ENCODE measurements at regions not wholly inside any gene's neighbourhood (a gene's known extent, or its start where the extent isn't known, plus 50 kb on each side); places are given as distances from the start of the nearest gene placed in this dataset.

- Histone ChIP-seq H3K4me1 (ENCODE audit: control insufficient read depth, insufficient read depth, low read length) (no peaks in the 10 kb centered on the region), H3K27me3 (ENCODE audit: control insufficient read depth, insufficient read depth, low read length) (no peaks in the 10 kb centered on the region), H3K9ac (ENCODE audit: low read length) (no peak overlapping the region), H3K36me3 (ENCODE audit: control insufficient read depth, insufficient read depth, low read length) (no peaks in the 10 kb centered on the region), H3K27ac (ENCODE audit: low read depth, low read length) (no peak overlapping the region), H3K4me3 (ENCODE audit: low read length) (no peak overlapping the region)
Measured at GRCh38 chr22:44404341-44405020, 91.7 kb upstream of the SHISAL1 start.

- no peaks in the 10 kb centered on the region for H3K4me1 ChIP-seq (ENCODE audit: control insufficient read depth, insufficient read depth, low read length)
- no peak overlapping the region for H3K9ac ChIP-seq (ENCODE audit: low read length)
- no peaks in the 10 kb centered on the region for H3K27me3 ChIP-seq (ENCODE audit: control insufficient read depth, insufficient read depth, low read length)
- no peak overlapping the region for H3K27ac ChIP-seq (ENCODE audit: low read depth, low read length)
- H3K36me3 ChIP-seq (ENCODE audit: control insufficient read depth, insufficient read depth, low read length): no peaks in the 10 kb centered on the region
- H3K4me3 ChIP-seq (ENCODE audit: low read length): no peak overlapping the region
Measured at GRCh38 chr22:44403602-44404329, 91.0 kb upstream of the SHISAL1 start.

GRCh38 chr22:44403166-44403565 lies 90.4 kb upstream of the SHISAL1 start:
- Histone ChIP-seq H3K27me3 (ENCODE audit: control insufficient read depth, insufficient read depth, low read length) (no peaks in the 10 kb centered on the region), H3K4me1 (ENCODE audit: control insufficient read depth, insufficient read depth, low read length) (no peaks in the 10 kb centered on the region), H3K9ac (ENCODE audit: low read length) (no peak overlapping the region), H3K27ac (ENCODE audit: low read depth, low read length) (no peak overlapping the region), H3K36me3 (ENCODE audit: control insufficient read depth, insufficient read depth, low read length) (no peaks in the 10 kb centered on the region), H3K4me3 (ENCODE audit: low read length) (no peak overlapping the region)

- Histone ChIP-seq H3K9ac (ENCODE audit: low read length) (no peak overlapping the region), H3K27me3 (ENCODE audit: control insufficient read depth, insufficient read depth, low read length) (no peaks in the 10 kb centered on the region), H3K27ac (ENCODE audit: low read depth, low read length) (no peak overlapping the region), H3K4me1 (ENCODE audit: control insufficient read depth, insufficient read depth, low read length) (no peaks in the 10 kb centered on the region), H3K4me3 (ENCODE audit: low read length) (no peak overlapping the region), H3K36me3 (ENCODE audit: control insufficient read depth, insufficient read depth, low read length) (no peaks in the 10 kb centered on the region)
Measured at GRCh38 chr22:44402196-44403111, 89.7 kb upstream of the SHISAL1 start.

- Histone ChIP-seq H3K9ac (ENCODE audit: low read length) (no peak overlapping the region), H3K4me3 (ENCODE audit: low read length) (no peak overlapping the region), H3K4me1 (ENCODE audit: control insufficient read depth, insufficient read depth, low read length) (no peaks in the 10 kb centered on the region), H3K36me3 (ENCODE audit: control insufficient read depth, insufficient read depth, low read length) (no peaks in the 10 kb centered on the region), H3K27me3 (ENCODE audit: control insufficient read depth, insufficient read depth, low read length) (no peaks in the 10 kb centered on the region), H3K27ac (ENCODE audit: low read depth, low read length) (no peak overlapping the region)
Measured at GRCh38 chr22:44401783-44402110, 89.0 kb upstream of the SHISAL1 start.

- H3K9ac ChIP-seq (ENCODE audit: low read length): no peak overlapping the region
- H3K27me3 ChIP-seq (ENCODE audit: control insufficient read depth, insufficient read depth, low read length): no peaks in the 10 kb centered on the region
- H3K36me3 ChIP-seq (ENCODE audit: control insufficient read depth, insufficient read depth, low read length): no peaks in the 10 kb centered on the region
- no peak overlapping the region for H3K4me3 ChIP-seq (ENCODE audit: low read length)
- no peak overlapping the region for H3K27ac ChIP-seq (ENCODE audit: low read depth, low read length)
- H3K4me1 ChIP-seq (ENCODE audit: control insufficient read depth, insufficient read depth, low read length): no peaks in the 10 kb centered on the region
Measured at GRCh38 chr22:44400763-44401060, 88.0 kb upstream of the SHISAL1 start.

- no peak overlapping the region for H3K27ac ChIP-seq (ENCODE audit: low read depth, low read length)
- no peaks in the 10 kb centered on the region for H3K4me1 ChIP-seq (ENCODE audit: control insufficient read depth, insufficient read depth, low read length)
- H3K9ac ChIP-seq (ENCODE audit: low read length): no peak overlapping the region
- H3K27me3 ChIP-seq (ENCODE audit: control insufficient read depth, insufficient read depth, low read length): no peaks in the 10 kb centered on the region
- H3K4me3 ChIP-seq (ENCODE audit: low read length): no peak overlapping the region
- no peaks in the 10 kb centered on the region for H3K36me3 ChIP-seq (ENCODE audit: control insufficient read depth, insufficient read depth, low read length)
Measured at GRCh38 chr22:44399906-44400762, 87.4 kb upstream of the SHISAL1 start.

GRCh38 chr22:44398856-44399837 lies 86.4 kb upstream of the SHISAL1 start:
- Histone ChIP-seq H3K4me1 (ENCODE audit: control insufficient read depth, insufficient read depth, low read length) (no peaks in the 10 kb centered on the region), H3K36me3 (ENCODE audit: control insufficient read depth, insufficient read depth, low read length) (no peaks in the 10 kb centered on the region), H3K4me3 (ENCODE audit: low read length) (no peak overlapping the region), H3K27ac (ENCODE audit: low read depth, low read length) (no peak overlapping the region), H3K9ac (ENCODE audit: low read length) (no peak overlapping the region), H3K27me3 (ENCODE audit: control insufficient read depth, insufficient read depth, low read length) (no peaks in the 10 kb centered on the region)

- Histone ChIP-seq H3K27ac (ENCODE audit: low read depth, low read length) (no peak overlapping the region), H3K27me3 (ENCODE audit: control insufficient read depth, insufficient read depth, low read length) (no peaks in the 10 kb centered on the region), H3K36me3 (ENCODE audit: control insufficient read depth, insufficient read depth, low read length) (no peaks in the 10 kb centered on the region), H3K4me1 (ENCODE audit: control insufficient read depth, insufficient read depth, low read length) (no peaks in the 10 kb centered on the region), H3K4me3 (ENCODE audit: low read length) (no peak overlapping the region), H3K9ac (ENCODE audit: low read length) (no peak overlapping the region)
Measured at GRCh38 chr22:44396727-44397722, 84.3 kb upstream of the SHISAL1 start.

- H3K27ac ChIP-seq (ENCODE audit: low read depth, low read length): no peak overlapping the region
- H3K27me3 ChIP-seq (ENCODE audit: control insufficient read depth, insufficient read depth, low read length): no peaks in the 10 kb centered on the region
- H3K9ac ChIP-seq (ENCODE audit: low read length): no peak overlapping the region
- no peak overlapping the region for H3K4me3 ChIP-seq (ENCODE audit: low read length)
- no peaks in the 10 kb centered on the region for H3K36me3 ChIP-seq (ENCODE audit: control insufficient read depth, insufficient read depth, low read length)
- no peaks in the 10 kb centered on the region for H3K4me1 ChIP-seq (ENCODE audit: control insufficient read depth, insufficient read depth, low read length)
Measured at GRCh38 chr22:44396021-44396726, 83.4 kb upstream of the SHISAL1 start.
